ENCODE measurements at regions not wholly inside any gene's neighbourhood (a gene's known extent, or its start where the extent isn't known, plus 50 kb on each side); places are given as distances from the start of the nearest gene placed in this dataset.

- TF ChIP-seq, protein P1, sequence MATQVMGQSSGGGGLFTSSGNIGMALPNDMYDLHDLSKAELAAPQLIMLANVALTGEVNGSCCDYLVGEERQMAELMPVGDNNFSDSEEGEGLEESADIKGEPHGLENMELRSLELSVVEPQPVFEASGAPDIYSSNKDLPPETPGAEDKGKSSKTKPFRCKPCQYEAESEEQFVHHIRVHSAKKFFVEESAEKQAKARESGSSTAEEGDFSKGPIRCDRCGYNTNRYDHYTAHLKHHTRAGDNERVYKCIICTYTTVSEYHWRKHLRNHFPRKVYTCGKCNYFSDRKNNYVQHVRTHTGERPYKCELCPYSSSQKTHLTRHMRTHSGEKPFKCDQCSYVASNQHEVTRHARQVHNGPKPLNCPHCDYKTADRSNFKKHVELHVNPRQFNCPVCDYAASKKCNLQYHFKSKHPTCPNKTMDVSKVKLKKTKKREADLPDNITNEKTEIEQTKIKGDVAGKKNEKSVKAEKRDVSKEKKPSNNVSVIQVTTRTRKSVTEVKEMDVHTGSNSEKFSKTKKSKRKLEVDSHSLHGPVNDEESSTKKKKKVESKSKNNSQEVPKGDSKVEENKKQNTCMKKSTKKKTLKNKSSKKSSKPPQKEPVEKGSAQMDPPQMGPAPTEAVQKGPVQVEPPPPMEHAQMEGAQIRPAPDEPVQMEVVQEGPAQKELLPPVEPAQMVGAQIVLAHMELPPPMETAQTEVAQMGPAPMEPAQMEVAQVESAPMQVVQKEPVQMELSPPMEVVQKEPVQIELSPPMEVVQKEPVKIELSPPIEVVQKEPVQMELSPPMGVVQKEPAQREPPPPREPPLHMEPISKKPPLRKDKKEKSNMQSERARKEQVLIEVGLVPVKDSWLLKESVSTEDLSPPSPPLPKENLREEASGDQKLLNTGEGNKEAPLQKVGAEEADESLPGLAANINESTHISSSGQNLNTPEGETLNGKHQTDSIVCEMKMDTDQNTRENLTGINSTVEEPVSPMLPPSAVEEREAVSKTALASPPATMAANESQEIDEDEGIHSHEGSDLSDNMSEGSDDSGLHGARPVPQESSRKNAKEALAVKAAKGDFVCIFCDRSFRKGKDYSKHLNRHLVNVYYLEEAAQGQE (IDR thresholded peaks at IDR 0.05; ENCODE audit: insufficient read depth in 1 of 2, low read depth in 2 of 2, low read length in 2 of 2) = no peak
- no peak for TF ChIP-seq POLR2AphosphoS5 (IDR thresholded peaks at IDR 0.05; ENCODE audit: low read depth, low read length)
Observed at GRCh38 chr1:194004146-194004545, 817.7 kb upstream of the B3GALT2 start.
